H9 (cell line): ENCODE measurements at regions not wholly inside any gene's neighbourhood (a gene's known extent, or its start where the extent isn't known, plus 50 kb on each side); places are given as distances from the start of the nearest gene placed in this dataset.

Experiments used
- DNase-seq: peaks from one replicate; pipeline ENCODE4 v3.0.0-alpha.2; 2017
- H2AFZ ChIP-seq: one replicate; pipeline ENCODE4 v1.6.1; 2013; ENCODE audit warnings: mild to moderate bottlenecking, low read length, control low read depth, moderate library complexity
- H2AK5ac ChIP-seq: 2 replicates; pipeline ENCODE4 v1.6.1; 2013; ENCODE audit warnings: low read length, control low read depth, mixed read lengths; ENCODE audit not compliant: insufficient read length
- H2BK120ac ChIP-seq: one replicate; pipeline ENCODE4 v1.6.1; 2013; ENCODE audit warnings: low read depth, mild to moderate bottlenecking, low read length, control low read depth, inconsistent platforms; ENCODE audit not compliant: poor library complexity, severe bottlenecking
- H2BK12ac ChIP-seq: 2 replicates; pipeline ENCODE4 v1.6.1; 2013; ENCODE audit warnings: low read length, control low read depth, mixed read lengths, low read depth; ENCODE audit not compliant: insufficient read length
- H2BK15ac ChIP-seq: 2 replicates; pipeline ENCODE4 v1.6.1; 2013; ENCODE audit warnings: low read depth, low read length, control low read depth
- H2BK20ac ChIP-seq: one replicate; pipeline ENCODE4 v1.6.1; 2013; ENCODE audit warnings: low read depth, mild to moderate bottlenecking, low read length, control low read depth, inconsistent platforms; ENCODE audit not compliant: poor library complexity, severe bottlenecking
- H2BK5ac ChIP-seq: 2 replicates; pipeline ENCODE4 v1.6.1; 2013; ENCODE audit warnings: low read length, control low read depth, mixed read lengths; ENCODE audit not compliant: insufficient read length
- H3K14ac ChIP-seq: 2 replicates; pipeline ENCODE4 v1.6.1; 2013; ENCODE audit warnings: low read length, control low read depth; ENCODE audit not compliant: insufficient read depth
- H3K18ac ChIP-seq: 2 replicates; pipeline ENCODE4 v1.6.1; 2013; ENCODE audit warnings: low read depth, mild to moderate bottlenecking, mixed read lengths, low read length, control low read depth; ENCODE audit not compliant: insufficient read length
- H3K23ac ChIP-seq: 2 replicates; pipeline ENCODE4 v1.6.1; 2013; ENCODE audit warnings: low read length, control low read depth, mixed read lengths, low read depth; ENCODE audit not compliant: insufficient read length
- H3K23me2 ChIP-seq: 2 replicates; pipeline ENCODE4 v1.6.1; 2013; ENCODE audit warnings: low read depth, mild to moderate bottlenecking, mixed read lengths, low read length, control low read depth; ENCODE audit not compliant: insufficient read length, poor library complexity, severe bottlenecking
- H3K27ac ChIP-seq: 2 replicates; pipeline ENCODE4 v1.5.1; 2013; ENCODE audit warnings: low read length, control low read depth, mixed read lengths, low read depth; ENCODE audit not compliant: insufficient read length
- H3K27me3 ChIP-seq: 2 replicates; pipeline ENCODE4 v1.6.1; 2013; ENCODE audit warnings: low read length, control low read depth, inconsistent platforms; ENCODE audit not compliant: insufficient read depth
- H3K4ac ChIP-seq: 2 replicates; pipeline ENCODE4 v1.6.1; 2013; ENCODE audit warnings: low read depth, mild to moderate bottlenecking, control low read depth, inconsistent platforms, low read length, moderate library complexity
- H3K4me1 ChIP-seq: 2 replicates; pipeline ENCODE4 v1.6.1; 2013; ENCODE audit warnings: low read length, control low read depth, inconsistent platforms; ENCODE audit not compliant: insufficient read depth
- H3K4me2 ChIP-seq: 2 replicates; pipeline ENCODE4 v1.6.1; 2013; ENCODE audit warnings: low read length, control low read depth, mixed read lengths; ENCODE audit not compliant: insufficient read length, insufficient read depth
- H3K56ac ChIP-seq: 2 replicates; pipeline ENCODE4 v1.6.1; 2013; ENCODE audit warnings: low read depth, mild to moderate bottlenecking, mixed read lengths, low read length, control low read depth; ENCODE audit not compliant: insufficient read length
- H3K79me1 ChIP-seq: 2 replicates; pipeline ENCODE4 v1.6.1; 2013; ENCODE audit warnings: low read depth, mild to moderate bottlenecking, moderate library complexity, low read length, control low read depth, inconsistent platforms; ENCODE audit not compliant: insufficient read depth, poor library complexity, severe bottlenecking
- H3K79me2 ChIP-seq: 2 replicates; pipeline ENCODE4 v1.6.1; 2013; ENCODE audit warnings: low read length, control low read depth, inconsistent platforms; ENCODE audit not compliant: insufficient read depth
- H3K9ac ChIP-seq: 2 replicates; pipeline ENCODE4 v1.6.1; 2013; ENCODE audit warnings: low read length, control low read depth, mixed read lengths; ENCODE audit not compliant: insufficient read length; ENCODE audit errors: extremely low read depth
- H3K9me3 ChIP-seq: one replicate; pipeline ENCODE4 v1.6.1; 2013; ENCODE audit warnings: low read depth, low read length, inconsistent platforms; ENCODE audit not compliant: control insufficient read depth
- H3T11ph ChIP-seq: one replicate; pipeline ENCODE4 v1.6.1; 2013; ENCODE audit warnings: mild to moderate bottlenecking, low read length, control low read depth, inconsistent platforms
- H4K20me1 ChIP-seq: one replicate; pipeline ENCODE4 v1.6.1; 2013; ENCODE audit not compliant: control insufficient read depth, insufficient read length, insufficient read depth
- H4K5ac ChIP-seq: 2 replicates; pipeline ENCODE4 v1.6.1; 2013; ENCODE audit warnings: low read depth, mild to moderate bottlenecking, mixed read lengths, low read length, control low read depth; ENCODE audit not compliant: insufficient read length
- H4K8ac ChIP-seq: replicated peaks from 2 replicates; pipeline ENCODE4 v1.6.1; 2013; ENCODE audit warnings: low read length, control low read depth, mixed read lengths, low read depth; ENCODE audit not compliant: insufficient read length
- H4K91ac ChIP-seq: 2 replicates; pipeline ENCODE4 v1.6.1; 2013; ENCODE audit warnings: low read depth, mild to moderate bottlenecking, moderate library complexity, mixed read lengths, low read length, control low read depth; ENCODE audit not compliant: insufficient read length
- H3K27ac Mint-ChIP-seq, 3 experiments: 2 replicates in 2 of 3; 3 replicates in 1 of 3; pipeline ENCODE4 v1.8.0; 2020 to 2021; ENCODE audit warnings: mixed read lengths in 3 of 3, mild to moderate bottlenecking in 1 of 3, moderate library complexity in 1 of 3
- H3K27me3 Mint-ChIP-seq: 2 replicates; pipeline ENCODE4 v1.8.0; 2021; ENCODE audit warnings: low read depth, mild to moderate bottlenecking, moderate library complexity, mixed read lengths
- H3K36me3 Mint-ChIP-seq, 3 experiments: 2 replicates in 2 of 3; 3 replicates in 1 of 3; pipeline ENCODE4 v1.8.0; 2020 to 2021; ENCODE audit warnings: low read depth in 3 of 3, mixed read lengths in 3 of 3; ENCODE audit not compliant: insufficient read depth in 1 of 3
- H3K4me1 Mint-ChIP-seq, 2 experiments: 2 replicates each; pipeline ENCODE4 v1.8.0; 2020; ENCODE audit warnings: mixed read lengths in 2 of 2
- H3K4me3 Mint-ChIP-seq, 2 experiments: 2 replicates in 1 of 2; 3 replicates in 1 of 2; pipeline ENCODE4 v1.8.0; 2020 to 2021; ENCODE audit warnings: mild to moderate bottlenecking in 2 of 2, mixed read lengths in 2 of 2, moderate library complexity in 1 of 2
- H3K9me3 Mint-ChIP-seq, 2 experiments: 2 replicates in 1 of 2; 3 replicates in 1 of 2; pipeline ENCODE4 v1.8.0; 2020; ENCODE audit warnings: mild to moderate bottlenecking in 2 of 2, mixed read lengths in 2 of 2, moderate library complexity in 1 of 2
- CTCF ChIP-seq: fragments of 200-600 bp; sonication (generic); conservative IDR thresholded peaks from 3 replicates; pipeline ENCODE4 v1.8.0; 2021; ENCODE audit warnings: antibody characterized with exemption, mild to moderate bottlenecking
- WGBS: extraction: QIAGEN DNeasy Blood & Tissue Kit; methylation state at CpG from one replicate; pipeline ENCODE4 v1.1.7; 2013; ENCODE audit warnings: missing lambda C conversion rate, low lambda C conversion rate, mixed read lengths; ENCODE audit not compliant: insufficient read length; ENCODE audit errors: extremely low coverage; 5-methylcytosine and 5-hydroxymethylcytosine counted together

GRCh38 chr13:103174966-103175365 lies 108.7 kb upstream of the SLC10A2 start:
- H3K9me3 ChIP-seq: no peaks in the 10 kb centered on the region
- TF ChIP-seq CTCF: no peak
- no peak overlapping the region for H4K5ac ChIP-seq
- no peak overlapping the region for H2AK5ac ChIP-seq
- no peak overlapping the region for H3K56ac ChIP-seq
- H2AFZ ChIP-seq: no peak overlapping the region
- H3K79me1 ChIP-seq: no peaks in the 10 kb centered on the region
- Mint-ChIP-seq H3K27me3 (no peaks in the 10 kb centered on the region), H3K4me1 (no peaks in the 10 kb centered on the region), H3K27ac (no peak overlapping the region), H3K4me3 (no peak overlapping the region), H3K36me3 (peaks cover 0 to 2% (median 0%) of the 10 kb centered on the region in 3 experiments; a peak in 1 of 7 replicates), H3K9me3 (peaks cover 2% of the 10 kb centered on the region in 2 experiments; a peak in 3 of 5 replicates)
- H4K8ac ChIP-seq: no peak overlapping the region
- H3K27me3 ChIP-seq: no peaks in the 10 kb centered on the region
- H3K27ac ChIP-seq: no peak overlapping the region
- H3K4ac ChIP-seq: no peak overlapping the region
- H3K14ac ChIP-seq: no peak overlapping the region
- H4K20me1 ChIP-seq: no peaks in the 10 kb centered on the region
- H3K4me2 ChIP-seq: no peak overlapping the region
- H2BK20ac ChIP-seq: no peak overlapping the region
- H3K9ac ChIP-seq: no peak overlapping the region
- no peak overlapping the region for H3K23ac ChIP-seq
- DNase-seq: no peak
- H2BK12ac ChIP-seq: no peak overlapping the region
- no peak overlapping the region for H2BK120ac ChIP-seq
- H3K23me2 ChIP-seq: no peaks in the 10 kb centered on the region
- H3K4me1 ChIP-seq: 0 out of 2 replicates have a peak, but pooled peaks cover 2% of the 10 kb centered on the region
- WGBS: no CpG with 5 or more reads among the region's 6 CpGs
- H3K18ac ChIP-seq: no peak overlapping the region
- no peak overlapping the region for H4K91ac ChIP-seq
- H2BK5ac ChIP-seq: no peak overlapping the region
- no peak overlapping the region for H3T11ph ChIP-seq
- H2BK15ac ChIP-seq: no peak overlapping the region
- no peaks in the 10 kb centered on the region for H3K79me2 ChIP-seq
